ENCODE measurements at regions not wholly inside any gene's neighbourhood (a gene's known extent, or its start where the extent isn't known, plus 50 kb on each side); places are given as distances from the start of the nearest gene placed in this dataset.

DNA sequence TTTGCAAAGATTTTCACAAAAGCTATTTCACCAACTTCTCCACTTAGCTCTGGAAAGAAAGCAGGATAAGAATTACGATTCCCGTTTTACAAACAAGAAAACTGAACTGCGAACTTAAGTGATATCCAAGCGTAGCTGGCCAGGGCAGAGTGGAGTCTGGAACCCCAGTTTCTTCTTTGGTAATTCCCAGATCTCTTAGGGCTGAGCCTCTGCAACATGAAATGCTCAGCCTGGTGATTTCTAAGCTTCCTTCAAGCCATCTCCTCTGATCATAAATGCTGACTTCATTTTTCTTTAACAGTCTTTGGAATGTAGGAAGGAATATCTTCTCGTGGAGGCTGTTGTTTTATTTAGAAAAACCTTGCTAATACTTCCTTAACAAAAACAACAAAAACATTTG is 620.0 kb downstream of the CCDC171 start:
- no peak for TF ChIP-seq EZH2 (IDR thresholded peaks at IDR 0.05; ENCODE audit: low read depth)
- TF ChIP-seq, protein P1, sequence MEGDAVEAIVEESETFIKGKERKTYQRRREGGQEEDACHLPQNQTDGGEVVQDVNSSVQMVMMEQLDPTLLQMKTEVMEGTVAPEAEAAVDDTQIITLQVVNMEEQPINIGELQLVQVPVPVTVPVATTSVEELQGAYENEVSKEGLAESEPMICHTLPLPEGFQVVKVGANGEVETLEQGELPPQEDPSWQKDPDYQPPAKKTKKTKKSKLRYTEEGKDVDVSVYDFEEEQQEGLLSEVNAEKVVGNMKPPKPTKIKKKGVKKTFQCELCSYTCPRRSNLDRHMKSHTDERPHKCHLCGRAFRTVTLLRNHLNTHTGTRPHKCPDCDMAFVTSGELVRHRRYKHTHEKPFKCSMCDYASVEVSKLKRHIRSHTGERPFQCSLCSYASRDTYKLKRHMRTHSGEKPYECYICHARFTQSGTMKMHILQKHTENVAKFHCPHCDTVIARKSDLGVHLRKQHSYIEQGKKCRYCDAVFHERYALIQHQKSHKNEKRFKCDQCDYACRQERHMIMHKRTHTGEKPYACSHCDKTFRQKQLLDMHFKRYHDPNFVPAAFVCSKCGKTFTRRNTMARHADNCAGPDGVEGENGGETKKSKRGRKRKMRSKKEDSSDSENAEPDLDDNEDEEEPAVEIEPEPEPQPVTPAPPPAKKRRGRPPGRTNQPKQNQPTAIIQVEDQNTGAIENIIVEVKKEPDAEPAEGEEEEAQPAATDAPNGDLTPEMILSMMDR (conservative IDR thresholded peaks at IDR 0.05) = no peak
